ENCODE measurements at regions not wholly inside any gene's neighbourhood (a gene's known extent, or its start where the extent isn't known, plus 50 kb on each side); places are given as distances from the start of the nearest gene placed in this dataset.

GRCh38 chr14:36390718-36391117 is 70.3 kb upstream of the MBIP start:
- WGBS (ENCODE audit: low lambda C conversion rate) = 6% methylated on average over 4 of the region's 4 CpGs
- in situ Hi-C loops (cut with HindIII; ENCODE audit: extremely low pct_ligation_motif_present, low pct_unique_long_range_greater_than_20kb) = no loop called here
- Histone ChIP-seq H3K9me3 (ENCODE audit: low read length) (no peaks in the 10 kb centered on the region), H2AFZ (ENCODE audit: low read length) (no peak overlapping the region), H3K36me3 (replicated peaks in 1 of 2; ENCODE audit: control insufficient read depth in 1 of 2, insufficient read depth in 2 of 2, low read length in 2 of 2) (no peaks in the 10 kb centered on the region), H3K27ac (ENCODE audit: extremely low read length, insufficient read depth, low read length) (no peak overlapping the region), H4K20me1 (ENCODE audit: insufficient read depth, low read length) (no peaks in the 10 kb centered on the region), H3K9ac (ENCODE audit: insufficient read depth, low read depth, low read length) (no peak overlapping the region), H3K4me3 (replicated peaks in 1 of 3; ENCODE audit: insufficient read depth in 1 of 3, low read depth in 2 of 3, low read length in 3 of 3) (no peak overlapping the region), H3K79me2 (ENCODE audit: insufficient read depth, low read length) (no peaks in the 10 kb centered on the region), H3K4me2 (ENCODE audit: low read depth, low read length) (no peak overlapping the region), H3K27me3 (ENCODE audit: control insufficient read depth in 1 of 2, insufficient read depth in 2 of 2, low read length in 2 of 2) (no peaks in the 10 kb centered on the region), H3K4me1 (ENCODE audit: insufficient read depth, low read length) (no peaks in the 10 kb centered on the region)
- FAIRE-seq (no peak), ATAC-seq (no peak), DNase-seq (ENCODE audit: low spot score) (no peak)
- TF ChIP-seq ZNF572 (CRISPR knock-in tag; IDR thresholded peaks at IDR 0.05) (no peak), XRCC5 (optimal IDR thresholded peaks at IDR 0.05; ENCODE audit: low read length) (no peak), ZFAT (CRISPR knock-in tag; conservative IDR thresholded peaks at IDR 0.05) (no peak), ZNF337 (CRISPR knock-in tag; IDR thresholded peaks at IDR 0.05; ENCODE audit: borderline replicate concordance, low read depth) (no peak), GABPB1 (CRISPR knock-in tag; IDR thresholded peaks at IDR 0.05) (no peak), SIX4 (CRISPR knock-in tag; IDR thresholded peaks at IDR 0.05) (no peak)
- intact Hi-C loops (cut with micrococcal nuclease; ENCODE audit: unreplicated experiment) = no loop called here
- POLR2A ChIA-PET = no interaction called here
- BruUV-seq (replicated peaks) = no TSS peak
- CTCF ChIA-PET (ENCODE audit: low intra/inter-chr PET ratio, low total read pairs) = no interaction called here

GRCh38 chr14:36383767-36384431 is 63.5 kb upstream of the MBIP start:
- Histone ChIP-seq H3K4me1 (ENCODE audit: insufficient read depth, low read length) (no peaks in the 10 kb centered on the region), H3K27ac (ENCODE audit: extremely low read length, insufficient read depth, low read length) (no peak overlapping the region), H3K27me3 (ENCODE audit: control insufficient read depth in 1 of 2, insufficient read depth in 2 of 2, low read length in 2 of 2) (no peaks in the 10 kb centered on the region; a peak in 1 of 5 replicates), H3K9ac (ENCODE audit: insufficient read depth, low read depth, low read length) (no peak overlapping the region), H4K20me1 (ENCODE audit: insufficient read depth, low read length) (no peaks in the 10 kb centered on the region), H3K4me3 (replicated peaks in 1 of 3; ENCODE audit: insufficient read depth in 1 of 3, low read depth in 2 of 3, low read length in 3 of 3) (no peak overlapping the region), H3K79me2 (ENCODE audit: insufficient read depth, low read length) (no peaks in the 10 kb centered on the region), H3K36me3 (replicated peaks in 1 of 2; ENCODE audit: control insufficient read depth in 1 of 2, insufficient read depth in 2 of 2, low read length in 2 of 2) (no peaks in the 10 kb centered on the region), H3K4me2 (ENCODE audit: low read depth, low read length) (no peak overlapping the region), H3K9me3 (ENCODE audit: low read length) (no peaks in the 10 kb centered on the region), H2AFZ (ENCODE audit: low read length) (no peak overlapping the region)
- DNase-seq (ENCODE audit: low spot score) (no peak), FAIRE-seq (no peak), ATAC-seq (no peak; the same call in 2 of the 3 replicates)
- 65% methylated on average over 7 of the region's 7 CpGs for WGBS (ENCODE audit: low lambda C conversion rate)
- no TSS peak for BruUV-seq (replicated peaks)
- CTCF ChIA-PET (ENCODE audit: low intra/inter-chr PET ratio, low total read pairs) = no interaction called here
- in situ Hi-C loops (cut with HindIII; ENCODE audit: extremely low pct_ligation_motif_present, low pct_unique_long_range_greater_than_20kb) (no loop called here), intact Hi-C loops (cut with micrococcal nuclease; ENCODE audit: unreplicated experiment) (no loop called here)
- POLR2A ChIA-PET = no interaction called here
- TF ChIP-seq ZNF720 (CRISPR knock-in tag; IDR thresholded peaks at IDR 0.05) (no peak), ZNF253 (CRISPR knock-in tag; IDR thresholded peaks at IDR 0.05; ENCODE audit: borderline replicate concordance) (no peak), TERF1 (CRISPR knock-in tag; IDR thresholded peaks at IDR 0.05) (no peak), RNF219 (CRISPR knock-in tag; IDR thresholded peaks at IDR 0.05) (no peak), SP4 (CRISPR knock-in tag; IDR thresholded peaks at IDR 0.05) (no peak), ZNF550 (CRISPR knock-in tag; IDR thresholded peaks at IDR 0.05; ENCODE audit: borderline replicate concordance) (no peak)

Data from HepG2 (cell line).